Thyroid gland (tissue), 4 donors: ENCODE measurements at regions not wholly inside any gene's neighbourhood (a gene's known extent, or its start where the extent isn't known, plus 50 kb on each side); places are given as distances from the start of the nearest gene placed in this dataset.

Source experiments
- DNase-seq, 2 donors: peaks; one replicate each; pipeline ENCODE4 v3.0.0-alpha.2; 2019
- H3K27ac ChIP-seq, 3 donors: fragments of 200-600 bp; sonication (generic); 1 replicate in 2 of 3; 2 replicates in 1 of 3; pipeline ENCODE4 v1.5.1; 2016 to 2019; ENCODE audit warnings: mild to moderate bottlenecking in 1 of 3, moderate library complexity in 1 of 3
- H3K27me3 ChIP-seq: fragments of 200-600 bp; sonication (generic); one replicate; pipeline ENCODE4 v1.5.1; 2019
- H3K36me3 ChIP-seq, 2 donors: fragments of 200-600 bp; sonication (generic); one replicate each; pipeline ENCODE4 v1.5.1; 2016 to 2019
- H3K4me1 ChIP-seq, 2 donors: fragments of 200-600 bp; sonication (generic); one replicate each; pipeline ENCODE4 v1.5.1; 2017 to 2019
- H3K4me3 ChIP-seq, 3 donors: fragments of 200-600 bp; sonication (generic); replicated peaks in 1 of 3; 1 replicate in 2 of 3; 2 replicates in 1 of 3; pipeline ENCODE4 v1.5.1; 2016; ENCODE audit warnings: mild to moderate bottlenecking in 1 of 3
- H3K9me3 ChIP-seq: fragments of 200-600 bp; sonication (generic); one replicate; pipeline ENCODE4 v1.5.1; 2017
- POLR2A ChIP-seq, 2 donors: fragments of 450-650 bp; IDR thresholded peaks; one replicate each; pipeline ENCODE4 v1.6.1; 2017; ENCODE audit warnings: antibody characterized with exemption in 2 of 2, mild to moderate bottlenecking in 2 of 2, moderate library complexity in 1 of 2
- WGBS, 2 donors: methylation state at CpG; one replicate each; pipeline ENCODE4 v1.1.5; 2017; 5-methylcytosine and 5-hydroxymethylcytosine counted together
- intact Hi-C: fragments of 100-400 bp; cut with DNase I; formaldehyde crosslinking; loops from one replicate; pipeline ENCODE4 v1.15.1; 2023
- TF ChIP-seq, protein P1 (sequence below), 6 experiments: fragments of 200-600 bp in 3 of 6; fragments of 450-650 bp in 3 of 6; sonication (generic) in 3 of 6; IDR thresholded peaks; one replicate each; pipeline ENCODE4 v1.5.1; 2016 to 2019; ENCODE audit warnings: antibody characterized with exemption in 6 of 6, mild to moderate bottlenecking in 2 of 6, inconsistent platforms in 1 of 6, moderate library complexity in 1 of 6

DNA sequence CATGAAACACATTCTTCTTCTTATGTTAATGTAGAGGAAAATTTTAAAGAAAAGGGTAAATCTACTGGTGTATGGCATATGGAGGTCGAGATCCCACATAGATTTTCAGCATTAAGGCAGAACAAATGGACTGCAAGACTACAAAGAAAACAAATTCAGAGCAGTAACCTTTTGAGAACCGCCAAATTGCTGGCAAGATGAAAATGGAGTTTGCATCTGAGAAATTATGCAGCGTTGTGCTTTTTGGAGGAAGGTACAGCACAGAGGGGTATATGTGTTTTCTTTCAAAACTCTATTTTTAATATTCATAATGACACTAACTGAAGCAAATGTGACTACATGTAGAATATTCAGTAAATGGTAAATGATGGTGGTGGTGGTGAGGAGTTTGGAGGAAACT lies 59.0 kb upstream of the PARD3B start:
- no peaks in the 10 kb centered on the region for H3K36me3 ChIP-seq
- no peaks in the 10 kb centered on the region for H3K4me1 ChIP-seq
- no peaks in the 10 kb centered on the region for H3K27me3 ChIP-seq
- intact Hi-C loops: no loop called here
- no peak overlapping the region for H3K27ac ChIP-seq
- no peak for TF ChIP-seq POLR2A (IDR thresholded peaks at IDR 0.05)
- TF ChIP-seq, protein P1, sequence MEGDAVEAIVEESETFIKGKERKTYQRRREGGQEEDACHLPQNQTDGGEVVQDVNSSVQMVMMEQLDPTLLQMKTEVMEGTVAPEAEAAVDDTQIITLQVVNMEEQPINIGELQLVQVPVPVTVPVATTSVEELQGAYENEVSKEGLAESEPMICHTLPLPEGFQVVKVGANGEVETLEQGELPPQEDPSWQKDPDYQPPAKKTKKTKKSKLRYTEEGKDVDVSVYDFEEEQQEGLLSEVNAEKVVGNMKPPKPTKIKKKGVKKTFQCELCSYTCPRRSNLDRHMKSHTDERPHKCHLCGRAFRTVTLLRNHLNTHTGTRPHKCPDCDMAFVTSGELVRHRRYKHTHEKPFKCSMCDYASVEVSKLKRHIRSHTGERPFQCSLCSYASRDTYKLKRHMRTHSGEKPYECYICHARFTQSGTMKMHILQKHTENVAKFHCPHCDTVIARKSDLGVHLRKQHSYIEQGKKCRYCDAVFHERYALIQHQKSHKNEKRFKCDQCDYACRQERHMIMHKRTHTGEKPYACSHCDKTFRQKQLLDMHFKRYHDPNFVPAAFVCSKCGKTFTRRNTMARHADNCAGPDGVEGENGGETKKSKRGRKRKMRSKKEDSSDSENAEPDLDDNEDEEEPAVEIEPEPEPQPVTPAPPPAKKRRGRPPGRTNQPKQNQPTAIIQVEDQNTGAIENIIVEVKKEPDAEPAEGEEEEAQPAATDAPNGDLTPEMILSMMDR (IDR thresholded peaks at IDR 0.05): no peak
- H3K9me3 ChIP-seq: no peaks in the 10 kb centered on the region
- no peak overlapping the region for H3K4me3 ChIP-seq
- DNase-seq: no peak
- WGBS, 2 donors: 84 to 93% methylated on average over 3 of the region's 3 CpGs

DNA sequence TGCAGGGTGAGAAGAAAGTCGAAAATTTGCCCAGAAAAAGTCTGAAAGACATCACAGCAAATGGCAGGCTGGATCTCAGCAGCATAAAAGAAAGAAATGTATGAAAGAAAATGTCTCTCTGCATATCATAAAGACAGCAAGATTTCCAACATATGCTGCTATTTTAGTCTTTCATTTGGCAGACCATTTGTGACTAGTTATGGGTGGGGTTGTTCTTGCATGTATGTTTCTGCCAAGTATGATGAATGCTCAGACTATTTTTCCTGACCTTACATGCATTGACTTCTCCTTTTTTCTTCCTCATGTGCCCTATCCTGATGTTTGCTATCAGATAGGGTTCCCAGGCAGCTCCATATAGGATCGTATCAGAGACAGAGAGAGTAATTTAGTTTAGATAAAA lies 58.5 kb upstream of the PARD3B start:
- Histone ChIP-seq H3K4me1 (no peaks in the 10 kb centered on the region), H3K4me3 (no peak overlapping the region), H3K9me3 (no peaks in the 10 kb centered on the region), H3K27me3 (no peaks in the 10 kb centered on the region), H3K27ac (no peak overlapping the region), H3K36me3 (no peaks in the 10 kb centered on the region)
- TF ChIP-seq, protein P1 (IDR thresholded peaks at IDR 0.05): no peak
- TF ChIP-seq POLR2A (IDR thresholded peaks at IDR 0.05): no peak
- no peak for DNase-seq
- intact Hi-C loops: no loop called here
- WGBS, 2 donors: 71 to 76% methylated on average over 2 of the region's 2 CpGs

DNA sequence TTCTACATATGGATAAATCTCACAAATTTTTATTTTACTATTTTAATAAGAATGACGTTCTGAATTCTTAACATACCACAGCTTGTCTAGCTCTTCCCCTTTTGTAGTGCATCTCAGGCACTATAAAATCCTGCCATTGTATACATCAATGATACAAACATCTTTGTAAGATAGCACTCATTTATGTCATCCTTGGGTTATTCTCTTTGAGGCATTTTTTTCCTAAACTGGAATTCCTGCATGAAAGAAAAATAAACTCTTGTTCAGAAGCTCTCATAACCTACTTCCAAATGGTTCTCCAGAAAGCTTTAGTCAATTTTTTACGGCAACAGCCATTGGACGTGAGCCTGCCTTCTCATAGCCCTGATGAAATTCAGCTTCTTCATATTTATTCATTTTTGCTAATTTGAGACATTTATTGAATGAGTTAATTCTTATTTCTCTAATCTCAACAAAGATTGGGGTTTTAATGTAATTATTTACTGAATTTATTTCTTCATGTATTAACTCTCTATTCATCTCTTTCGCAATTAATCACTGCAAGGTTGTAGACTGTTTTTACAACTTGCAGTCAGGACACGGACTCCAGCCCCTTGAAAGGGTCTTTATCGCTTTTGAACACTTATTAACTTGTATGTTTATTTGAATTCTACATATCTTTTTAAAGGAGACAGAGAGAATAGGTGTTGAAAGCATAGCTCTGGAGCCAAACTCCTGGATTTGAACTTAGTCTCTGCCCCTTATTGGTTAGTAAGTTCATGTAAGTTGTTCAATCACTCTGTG lies 57.6 kb upstream of the PARD3B start:
- intact Hi-C loops: no loop called here
- DNase-seq: no peak
- no peak for TF ChIP-seq POLR2A (IDR thresholded peaks at IDR 0.05)
- TF ChIP-seq, protein P1 (IDR thresholded peaks at IDR 0.05): no peak
- 85 to 86% methylated on average over 6 of the region's 6 CpGs for WGBS, 2 donors
- H3K27me3 ChIP-seq: no peaks in the 10 kb centered on the region
- no peaks in the 10 kb centered on the region for H3K4me1 ChIP-seq
- no peaks in the 10 kb centered on the region for H3K9me3 ChIP-seq
- H3K4me3 ChIP-seq: no peak overlapping the region
- H3K27ac ChIP-seq: no peak overlapping the region
- no peaks in the 10 kb centered on the region for H3K36me3 ChIP-seq

DNA sequence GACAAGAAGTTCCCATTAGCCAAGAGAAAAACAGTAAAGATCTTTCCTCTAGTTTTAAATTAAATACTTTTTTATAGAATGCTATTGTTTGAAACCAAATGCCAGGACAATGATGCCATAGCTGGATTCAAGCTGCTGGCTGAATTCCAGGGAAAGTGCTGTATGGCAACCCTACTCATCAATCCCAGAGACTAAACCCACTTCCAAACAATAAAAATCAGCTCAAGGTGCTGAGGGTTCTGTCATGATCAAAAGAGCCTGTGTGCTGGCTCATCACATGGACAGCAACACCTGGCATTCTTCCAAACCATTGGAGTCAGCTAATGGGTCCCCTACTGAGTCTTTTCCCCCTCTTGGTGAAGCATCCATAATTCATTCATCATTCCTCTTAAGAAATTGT lies 53.7 kb upstream of the PARD3B start:
- intact Hi-C loops: no loop called here
- TF ChIP-seq, protein P1 (IDR thresholded peaks at IDR 0.05): no peak
- TF ChIP-seq POLR2A (IDR thresholded peaks at IDR 0.05): no peak
- H3K36me3 ChIP-seq: no peaks in the 10 kb centered on the region
- H3K4me3 ChIP-seq: no peak overlapping the region
- H3K27me3 ChIP-seq: no peaks in the 10 kb centered on the region
- no peaks in the 10 kb centered on the region for H3K4me1 ChIP-seq
- no peak for DNase-seq
- H3K27ac ChIP-seq: no peak overlapping the region
- no peaks in the 10 kb centered on the region for H3K9me3 ChIP-seq

DNA sequence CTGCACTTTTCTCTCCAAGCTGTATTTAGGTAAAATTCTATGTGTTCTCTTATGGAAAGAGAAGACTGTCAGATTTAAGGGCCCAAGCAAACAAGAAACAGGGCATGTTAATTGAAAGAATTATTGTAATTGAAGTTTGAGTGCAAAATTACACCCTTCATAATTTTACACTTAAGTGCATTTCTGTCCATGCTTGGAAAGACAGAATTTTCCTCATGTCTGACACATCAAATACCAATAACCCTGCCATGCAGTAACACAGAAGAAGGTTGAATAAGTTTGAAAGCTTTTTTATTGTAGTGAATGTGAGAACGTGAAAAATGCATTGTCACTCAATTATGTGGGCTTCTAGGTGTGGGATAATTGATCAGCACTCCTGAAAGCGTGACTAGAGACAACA lies 52.9 kb upstream of the PARD3B start:
- 87 to 90% methylated on average over 2 of the region's 2 CpGs for WGBS, 2 donors
- TF ChIP-seq, protein P1 (IDR thresholded peaks at IDR 0.05): no peak
- no peak for TF ChIP-seq POLR2A (IDR thresholded peaks at IDR 0.05)

More for the DNA sequence above, 52.9 kb upstream of the PARD3B start:
- intact Hi-C loops: no loop called here
- H3K27ac ChIP-seq: no peak overlapping the region
- H3K27me3 ChIP-seq: no peaks in the 10 kb centered on the region
- H3K4me1 ChIP-seq: no peaks in the 10 kb centered on the region
- no peaks in the 10 kb centered on the region for H3K36me3 ChIP-seq
- no peak overlapping the region for H3K4me3 ChIP-seq
- DNase-seq: no peak
- H3K9me3 ChIP-seq: no peaks in the 10 kb centered on the region
